Spleen (tissue), 7 donors: ENCODE measurements at regions not wholly inside any gene's neighbourhood (a gene's known extent, or its start where the extent isn't known, plus 50 kb on each side); places are given as distances from the start of the nearest gene placed in this dataset.

ENCODE experiments used
- CTCF ChIP-seq, 11 experiments: fragments of 200-600 bp in 7 of 11; fragments of 450-650 bp in 4 of 11; sonication (generic) in 4 of 11; IDR thresholded peaks in 8 of 11; conservative IDR thresholded peaks in 3 of 11; 1 replicate in 7 of 11; 2 replicates in 4 of 11; pipeline versions ENCODE4 v1.4.0 to v1.8.0; 2016 to 2021; ENCODE audit warnings: antibody characterized with exemption in 11 of 11, inconsistent platforms in 4 of 11, mild to moderate bottlenecking in 1 of 11
- POLR2A ChIP-seq, 3 donors: fragments of 450-650 bp; IDR thresholded peaks; one replicate each; pipeline ENCODE4 v1.5.1; 2017; ENCODE audit warnings: antibody characterized with exemption in 3 of 3, mild to moderate bottlenecking in 1 of 3
- POLR2AphosphoS5 ChIP-seq, 3 donors: sonication (generic); formaldehyde crosslinking; IDR thresholded peaks; one replicate each; pipeline ENCODE4 v1.5.1; 2017; ENCODE audit warnings: antibody characterized with exemption in 3 of 3
- donor health status: DM: no; HTN: no; CAD: no; lungs with moderate emphysema.
- donor health status: DM: no; HTN: no; CAD: no.
- donor health status: DM: no; HTN: no; CAD: no.

- TF ChIP-seq CTCF (IDR thresholded peaks at IDR 0.05 in 8 of 11, conservative IDR thresholded peaks at IDR 0.05 in 3 of 11) (no peak), POLR2A (IDR thresholded peaks at IDR 0.05) (no peak), POLR2AphosphoS5 (IDR thresholded peaks at IDR 0.05) (no peak)
Observed at GRCh38 chr6:113353392-113353791, 503.8 kb upstream of the MARCKS start.
